ENCODE measurements at regions not wholly inside any gene's neighbourhood (a gene's known extent, or its start where the extent isn't known, plus 50 kb on each side); places are given as distances from the start of the nearest gene placed in this dataset.

- DNase-seq (ENCODE audit: low read depth): no peak
Measured at GRCh38 chr15:31830591-31830990, 199.7 kb upstream of the CHRNA7 start.

- no peak for DNase-seq (ENCODE audit: low read depth)
Measured at GRCh38 chr15:31831596-31831995, 198.7 kb upstream of the CHRNA7 start.

- no peak for DNase-seq (ENCODE audit: low read depth)
Measured at GRCh38 chr15:31834654-31835053, 195.7 kb upstream of the CHRNA7 start.

GRCh38 chr15:31839388-31839787, 190.9 kb upstream of the CHRNA7 start:
- DNase-seq (ENCODE audit: low read depth): no peak

- no peak for DNase-seq (ENCODE audit: low read depth)
Measured at GRCh38 chr15:31840849-31841476, 189.4 kb upstream of the CHRNA7 start.

GRCh38 chr15:31842532-31843195, 187.7 kb upstream of the CHRNA7 start:
- no peak for DNase-seq (ENCODE audit: low read depth)

GRCh38 chr15:31843426-31844055, 186.8 kb upstream of the CHRNA7 start:
- no peak for DNase-seq (ENCODE audit: low read depth)

- DNase-seq (ENCODE audit: low read depth): no peak
Measured at GRCh38 chr15:31845791-31846190, 184.5 kb upstream of the CHRNA7 start.

GRCh38 chr15:31847961-31848360, 182.4 kb upstream of the CHRNA7 start:
- no peak for DNase-seq (ENCODE audit: low read depth)

- DNase-seq (ENCODE audit: low read depth): no peak
Measured at GRCh38 chr15:31848621-31849020, 181.7 kb upstream of the CHRNA7 start.

GRCh38 chr15:31852933-31853799, 177.1 kb upstream of the CHRNA7 start:
- DNase-seq (ENCODE audit: low read depth): no peak

- no peak for DNase-seq (ENCODE audit: low read depth)
Measured at GRCh38 chr15:31856581-31856980, 173.7 kb upstream of the CHRNA7 start.

GRCh38 chr15:31857194-31857593, 173.1 kb upstream of the CHRNA7 start:
- no peak for DNase-seq (ENCODE audit: low read depth)

GRCh38 chr15:31858026-31858425, 172.3 kb upstream of the CHRNA7 start:
- DNase-seq (ENCODE audit: low read depth): no peak

- DNase-seq (ENCODE audit: low read depth): no peak
Measured at GRCh38 chr15:31866248-31866647, 164.1 kb upstream of the CHRNA7 start.

- peak; percentile 37 for DNase-seq (ENCODE audit: low read depth)
Measured at GRCh38 chr15:31867536-31868442, 162.5 kb upstream of the CHRNA7 start.

GRCh38 chr15:31869686-31870307, 160.5 kb upstream of the CHRNA7 start:
- DNase-seq (ENCODE audit: low read depth): no peak

GRCh38 chr15:31870328-31871165, 159.8 kb upstream of the CHRNA7 start, which contains the start of gene OTUD7A:
OTUD7A (minus strand) TSS chr15:31870673.
- DNase-seq (ENCODE audit: low read depth): peak; percentile 71

- no peak for DNase-seq (ENCODE audit: low read depth)
Measured at GRCh38 chr15:31871166-31871886, 159.0 kb upstream of the CHRNA7 start.

Measured in stimulated activated CD8-positive, alpha-beta memory T cell treated with anti-CD3 and anti-CD28 coated beads, Interleukin-12 subunit alpha, Interleukin-12 subunit beta, amount 100 ng/mL, for 1 hour (primary cell).